SK-N-SH (cell line): ENCODE measurements at regions not wholly inside any gene's neighbourhood (a gene's known extent, or its start where the extent isn't known, plus 50 kb on each side); places are given as distances from the start of the nearest gene placed in this dataset.

Experiments
- CHD2 ChIP-seq: fragments of 150-350 bp; IDR thresholded peaks from 2 replicates; pipeline ENCODE4 v1.6.1; 2018; ENCODE audit warnings: low read length; ENCODE audit not compliant: partially characterized antibody
- FOXM1 ChIP-seq: IDR thresholded peaks from 2 replicates; pipeline ENCODE4 v1.4.0; 2012; ENCODE audit warnings: low read depth, mild to moderate bottlenecking
- POLR2AphosphoS5 ChIP-seq: IDR thresholded peaks from 2 replicates; pipeline ENCODE4 v1.6.1; 2012; ENCODE audit warnings: low read depth, low read length
- SIN3A ChIP-seq: IDR thresholded peaks from 2 replicates; pipeline ENCODE4 v1.6.1; 2012; ENCODE audit warnings: low read depth, mild to moderate bottlenecking, low read length, moderate library complexity, borderline replicate concordance
- TF ChIP-seq, protein P1 (sequence below): fragments of 200-600 bp; sonication (generic); IDR thresholded peaks from 2 replicates; pipeline ENCODE4 v1.6.1; 2017; ENCODE audit warnings: antibody characterized with exemption, mild to moderate bottlenecking, moderate library complexity

DNA sequence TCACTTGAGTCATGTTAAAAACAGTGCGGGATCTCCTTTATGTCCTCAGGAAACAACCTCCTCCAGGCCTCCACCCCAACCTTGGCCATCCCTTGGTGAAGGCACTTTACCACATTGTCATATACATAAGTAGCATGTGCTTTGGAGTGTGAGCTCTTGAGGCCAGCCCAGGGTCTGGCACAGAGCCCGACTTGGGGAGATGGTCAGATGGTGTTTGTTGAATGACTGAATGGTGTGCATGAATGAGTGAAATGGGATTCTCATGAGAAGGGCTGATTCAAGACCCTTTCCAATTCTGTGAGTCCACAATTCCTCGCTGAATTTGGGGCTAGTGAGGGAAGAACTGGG lies 52.9 kb upstream of the DLK1 start:
- TF ChIP-seq, protein P1, sequence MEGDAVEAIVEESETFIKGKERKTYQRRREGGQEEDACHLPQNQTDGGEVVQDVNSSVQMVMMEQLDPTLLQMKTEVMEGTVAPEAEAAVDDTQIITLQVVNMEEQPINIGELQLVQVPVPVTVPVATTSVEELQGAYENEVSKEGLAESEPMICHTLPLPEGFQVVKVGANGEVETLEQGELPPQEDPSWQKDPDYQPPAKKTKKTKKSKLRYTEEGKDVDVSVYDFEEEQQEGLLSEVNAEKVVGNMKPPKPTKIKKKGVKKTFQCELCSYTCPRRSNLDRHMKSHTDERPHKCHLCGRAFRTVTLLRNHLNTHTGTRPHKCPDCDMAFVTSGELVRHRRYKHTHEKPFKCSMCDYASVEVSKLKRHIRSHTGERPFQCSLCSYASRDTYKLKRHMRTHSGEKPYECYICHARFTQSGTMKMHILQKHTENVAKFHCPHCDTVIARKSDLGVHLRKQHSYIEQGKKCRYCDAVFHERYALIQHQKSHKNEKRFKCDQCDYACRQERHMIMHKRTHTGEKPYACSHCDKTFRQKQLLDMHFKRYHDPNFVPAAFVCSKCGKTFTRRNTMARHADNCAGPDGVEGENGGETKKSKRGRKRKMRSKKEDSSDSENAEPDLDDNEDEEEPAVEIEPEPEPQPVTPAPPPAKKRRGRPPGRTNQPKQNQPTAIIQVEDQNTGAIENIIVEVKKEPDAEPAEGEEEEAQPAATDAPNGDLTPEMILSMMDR: no peak
- TF ChIP-seq POLR2AphosphoS5 (no peak), FOXM1 (no peak), CHD2 (no peak), SIN3A (no peak)
